Endothelial cell of umbilical vein (primary cell): ENCODE measurements at regions not wholly inside any gene's neighbourhood (a gene's known extent, or its start where the extent isn't known, plus 50 kb on each side); places are given as distances from the start of the nearest gene placed in this dataset.

Experiments
- BruUV-seq: library from RNA; stranded (reverse); fragments of 400-500 nt; replicated peaks from 2 replicates; lab custom pipeline; 2021; lab: Mats Ljungman, UMichigan
- CTCF ChIA-PET: fragments of 300-600, 350-600 bp; sonication (Branson Sonifier 250); formaldehyde crosslinking; loops from one replicate; lab custom pipeline; 2021; ENCODE audit warnings: antibody characterized with exemption, inconsistent platforms; lab: Charles Lee
- POLR2A ChIA-PET: fragments of 300-600, 350-600 bp; sonication (Branson Sonifier 250); formaldehyde crosslinking; loops from one replicate; lab custom pipeline; 2021; ENCODE audit warnings: antibody characterized with exemption, inconsistent platforms; lab: Charles Lee
- DNase-seq: peaks from one replicate; pipeline ENCODE4 v3.0.0-alpha.2; 2011; ENCODE audit warnings: low read depth, low spot score
- FAIRE-seq: peaks from 2 replicates; lab custom pipeline; 2011; peaks lifted over from hg19 to GRCh38; lab: Jason Lieb, UNC
- H2AFZ ChIP-seq: 2 replicates; pipeline ENCODE4 v1.6.0; 2012; ENCODE audit warnings: low read depth, low read length, control low read depth, inconsistent platforms
- H3K27ac ChIP-seq: 2 replicates; pipeline ENCODE4 v1.5.1; 2011; ENCODE audit warnings: low read depth, mild to moderate bottlenecking, control low read depth, low read length, moderate library complexity; ENCODE audit not compliant: insufficient read depth
- H3K27me3 ChIP-seq, 2 experiments: 2 replicates each; pipeline versions ENCODE4 v1.6.0 to v1.6.1; 2011; ENCODE audit warnings: low read length in 2 of 2, mixed read lengths in 1 of 2; ENCODE audit not compliant: control insufficient read depth in 2 of 2, insufficient read depth in 2 of 2
- H3K36me3 ChIP-seq, 2 experiments: 2 replicates in 1 of 2; 3 replicates in 1 of 2; pipeline ENCODE4 v1.5.1; 2011; ENCODE audit warnings: low read length in 2 of 2, mild to moderate bottlenecking in 1 of 2, moderate library complexity in 1 of 2; ENCODE audit not compliant: control insufficient read depth in 2 of 2, insufficient read depth in 2 of 2; ENCODE audit errors: extremely low read depth in 1 of 2
- H3K4me1 ChIP-seq: 3 replicates; pipeline ENCODE4 v1.5.1; 2011; ENCODE audit warnings: mild to moderate bottlenecking, low read length; ENCODE audit not compliant: control insufficient read depth, insufficient read depth; ENCODE audit errors: extremely low read depth
- H3K4me2 ChIP-seq: 2 replicates; pipeline ENCODE4 v1.6.1; 2011; ENCODE audit warnings: low read length, control low read depth, mixed read lengths; ENCODE audit not compliant: insufficient read depth
- H3K4me3 ChIP-seq, 3 experiments: fragments of 200-600 bp in 1 of 3; sonication (generic), shearing (Covaris generic) in 1 of 3; replicated peaks in 1 of 3; 2 replicates each; pipeline ENCODE4 v1.5.1; 2011 to 2016; ENCODE audit warnings: control low read depth in 3 of 3, low read length in 3 of 3, mild to moderate bottlenecking in 2 of 3, inconsistent platforms in 1 of 3, low read depth in 1 of 3, moderate library complexity in 1 of 3; ENCODE audit not compliant: insufficient read depth in 1 of 3
- H3K79me2 ChIP-seq: 2 replicates; pipeline ENCODE4 v1.6.0; 2012; ENCODE audit warnings: low read length, inconsistent platforms; ENCODE audit not compliant: control insufficient read depth, insufficient read depth
- H3K9ac ChIP-seq: replicated peaks from 2 replicates; pipeline ENCODE3; 2011; ENCODE audit warnings: low read length, control low read depth; ENCODE audit not compliant: insufficient read depth; ENCODE audit errors: extremely low read depth
- H3K9me1 ChIP-seq: replicated peaks from 3 replicates; pipeline ENCODE4 v1.6.0; 2011; ENCODE audit warnings: mild to moderate bottlenecking, low read length; ENCODE audit not compliant: control insufficient read depth, insufficient read depth; ENCODE audit errors: extremely low read depth
- H3K9me3 ChIP-seq: replicated peaks from 2 replicates; pipeline ENCODE4 v1.5.1; 2012; ENCODE audit warnings: low read length, inconsistent platforms; ENCODE audit not compliant: control insufficient read depth, insufficient read depth
- H4K20me1 ChIP-seq: replicated peaks from 2 replicates; pipeline ENCODE3; 2011; ENCODE audit warnings: mild to moderate bottlenecking, low read length; ENCODE audit not compliant: control insufficient read depth, insufficient read depth; ENCODE audit errors: extremely low read depth
- FOS ChIP-seq: IDR thresholded peaks from 2 replicates; pipeline ENCODE4 v1.6.1; 2011; ENCODE audit warnings: mild to moderate bottlenecking, low read length, moderate library complexity, borderline replicate concordance; ENCODE audit not compliant: insufficient read depth
- MYC ChIP-seq: IDR thresholded peaks from one replicate; pipeline ENCODE4 v1.6.1; 2011; ENCODE audit warnings: mild to moderate bottlenecking, low read depth, low read length
- POLR2A ChIP-seq: IDR thresholded peaks from 2 replicates; pipeline ENCODE4 v1.6.1; 2012; ENCODE audit warnings: low read depth, mild to moderate bottlenecking, control low read depth, low read length
- dilution Hi-C: fragments of 300-500 bp; cut with MboI; formaldehyde crosslinking; loops from one replicate; pipeline ENCODE4 v1.15.0; 2019; ENCODE audit warnings: low sequenced_read_pairs; ENCODE audit not compliant: extremely low pct_ligation_motif_present
- intact Hi-C: fragments of 100-400 bp; cut with micrococcal nuclease; formaldehyde crosslinking; loops from one replicate; pipeline ENCODE4 v1.10.0; 2022
- TF ChIP-seq, protein P1 (sequence below): IDR thresholded peaks from 2 replicates; pipeline ENCODE4 v1.6.1; 2011; ENCODE audit not compliant: insufficient read depth, insufficient read length
- TF ChIP-seq, protein P2 (sequence below), 2 donors: IDR thresholded peaks; 1 replicate in 1 of 2; 2 replicates in 1 of 2; pipeline ENCODE4 v1.5.1; 2011; ENCODE audit warnings: low read length in 2 of 2, mild to moderate bottlenecking in 2 of 2, moderate library complexity in 2 of 2, control low read depth in 1 of 2, inconsistent platforms in 1 of 2, low read depth in 1 of 2; ENCODE audit not compliant: insufficient read depth in 1 of 2; ENCODE audit errors: extremely low read depth in 1 of 2

DNA sequence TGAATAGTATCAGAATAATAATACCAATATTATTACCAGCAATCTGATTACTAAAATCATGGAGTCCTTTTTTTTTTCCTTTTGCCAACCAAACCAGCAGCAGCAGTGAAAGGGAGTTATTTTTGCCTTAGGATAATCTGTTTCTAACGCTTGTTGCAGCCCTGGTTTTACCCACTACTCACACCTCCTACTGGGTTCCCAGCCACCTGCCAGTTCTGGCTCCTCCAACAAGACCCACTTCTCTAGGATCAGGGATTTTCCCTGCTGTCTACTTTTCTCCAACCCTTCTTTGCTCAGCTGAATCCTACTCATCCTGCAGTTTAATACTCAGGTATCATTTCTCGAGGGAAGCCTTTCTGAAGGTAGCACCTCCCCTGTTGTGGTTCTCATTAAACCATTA lies 96.8 kb upstream of the BCAR3 start:
- FAIRE-seq (no peak), DNase-seq (no peak)
- Histone ChIP-seq H3K9ac (no peak overlapping the region), H3K4me3 (no peak overlapping the region), H3K27ac (peak overlapping the region; percentile 93), H2AFZ (no peak overlapping the region), H3K4me2 (no peak overlapping the region), H4K20me1 (no peaks in the 10 kb centered on the region), H3K27me3 (no peaks in the 10 kb centered on the region), H3K9me1 (no peaks in the 10 kb centered on the region), H3K36me3 (no peaks in the 10 kb centered on the region), H3K79me2 (no peaks in the 10 kb centered on the region), H3K4me1 (peaks cover 17% of the 10 kb centered on the region), H3K9me3 (no peaks in the 10 kb centered on the region)
- dilution Hi-C loops = no loop called here
- TF ChIP-seq POLR2A (no peak), FOS (no peak), MYC (no peak)
- TF ChIP-seq, protein P1, sequence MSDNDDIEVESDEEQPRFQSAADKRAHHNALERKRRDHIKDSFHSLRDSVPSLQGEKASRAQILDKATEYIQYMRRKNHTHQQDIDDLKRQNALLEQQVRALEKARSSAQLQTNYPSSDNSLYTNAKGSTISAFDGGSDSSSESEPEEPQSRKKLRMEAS = no peak
- TF ChIP-seq, protein P2, sequence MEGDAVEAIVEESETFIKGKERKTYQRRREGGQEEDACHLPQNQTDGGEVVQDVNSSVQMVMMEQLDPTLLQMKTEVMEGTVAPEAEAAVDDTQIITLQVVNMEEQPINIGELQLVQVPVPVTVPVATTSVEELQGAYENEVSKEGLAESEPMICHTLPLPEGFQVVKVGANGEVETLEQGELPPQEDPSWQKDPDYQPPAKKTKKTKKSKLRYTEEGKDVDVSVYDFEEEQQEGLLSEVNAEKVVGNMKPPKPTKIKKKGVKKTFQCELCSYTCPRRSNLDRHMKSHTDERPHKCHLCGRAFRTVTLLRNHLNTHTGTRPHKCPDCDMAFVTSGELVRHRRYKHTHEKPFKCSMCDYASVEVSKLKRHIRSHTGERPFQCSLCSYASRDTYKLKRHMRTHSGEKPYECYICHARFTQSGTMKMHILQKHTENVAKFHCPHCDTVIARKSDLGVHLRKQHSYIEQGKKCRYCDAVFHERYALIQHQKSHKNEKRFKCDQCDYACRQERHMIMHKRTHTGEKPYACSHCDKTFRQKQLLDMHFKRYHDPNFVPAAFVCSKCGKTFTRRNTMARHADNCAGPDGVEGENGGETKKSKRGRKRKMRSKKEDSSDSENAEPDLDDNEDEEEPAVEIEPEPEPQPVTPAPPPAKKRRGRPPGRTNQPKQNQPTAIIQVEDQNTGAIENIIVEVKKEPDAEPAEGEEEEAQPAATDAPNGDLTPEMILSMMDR (IDR thresholded peaks at IDR 0.05; ENCODE audit: extremely low read depth in 1 of 2, insufficient read depth in 1 of 2, low read depth in 1 of 2, low read length in 2 of 2) = no peak
- ChIA-PET POLR2A (no interaction called here), CTCF (interaction anchor here (1.6 to 1.9 kb wide), 2 partner anchors 66 to 149 kb away, joined by 5 to 6 read pairs; no protein-coding TSS in a partner anchor)
- intact Hi-C loops = loop anchor here (2.0 kb wide), 2 partner anchors 68 to 86 kb away; no protein-coding TSS in a partner anchor
- BruUV-seq = no TSS peak

DNA sequence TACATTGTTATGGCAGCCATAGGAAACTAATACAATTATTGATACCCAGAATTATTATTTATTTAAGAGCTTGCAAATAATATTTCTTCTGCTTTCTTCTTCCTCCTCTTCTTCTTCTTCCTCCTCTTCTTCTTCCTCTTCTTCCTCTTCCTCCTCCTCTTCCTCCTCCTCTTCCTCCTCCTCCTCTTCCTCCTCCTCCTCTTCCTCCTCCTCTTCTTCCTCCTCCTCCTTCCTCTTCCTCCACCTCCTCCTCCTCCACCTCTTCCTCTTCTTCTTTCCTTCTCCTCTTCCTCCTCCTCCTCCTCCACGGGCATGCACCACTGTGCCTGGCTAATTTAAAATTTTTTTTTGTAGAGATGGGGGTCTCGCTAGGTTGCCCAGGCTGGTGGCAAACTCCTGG lies 95.6 kb upstream of the BCAR3 start:
- H3K9me1 ChIP-seq = no peaks in the 10 kb centered on the region
- ChIA-PET POLR2A (no interaction called here), CTCF (no interaction called here)
- no peak overlapping the region for H3K4me3 ChIP-seq
- no peaks in the 10 kb centered on the region for H3K9me3 ChIP-seq
- H2AFZ ChIP-seq = no peak overlapping the region
- no peaks in the 10 kb centered on the region for H4K20me1 ChIP-seq
- H3K36me3 ChIP-seq = no peaks in the 10 kb centered on the region
- H3K4me1 ChIP-seq = peaks cover 17% of the 10 kb centered on the region
- dilution Hi-C loops (no loop called here), intact Hi-C loops (no loop called here)
- FAIRE-seq = no peak
- DNase-seq = no peak
- no peak for TF ChIP-seq MYC
- no peaks in the 10 kb centered on the region for H3K79me2 ChIP-seq
- no peak overlapping the region for H3K9ac ChIP-seq
- BruUV-seq = no TSS peak
- no peaks in the 10 kb centered on the region for H3K27me3 ChIP-seq
- no peak overlapping the region for H3K27ac ChIP-seq
- no peak overlapping the region for H3K4me2 ChIP-seq
